Right atrium auricular region (tissue), 2 donors: ENCODE measurements at regions not wholly inside any gene's neighbourhood (a gene's known extent, or its start where the extent isn't known, plus 50 kb on each side); places are given as distances from the start of the nearest gene placed in this dataset.

Source experiments
- DNase-seq: peaks from one replicate; pipeline ENCODE4 v3.0.0-alpha.2; 2019; ENCODE audit warnings: low spot score
- H3K27ac ChIP-seq, 2 donors: fragments of 200-600 bp; sonication (generic); 1 replicate in 1 of 2; 2 replicates in 1 of 2; pipeline ENCODE4 v1.5.1; 2016 to 2019
- H3K27me3 ChIP-seq, 2 donors: fragments of 200-600 bp; sonication (generic); one replicate each; pipeline versions ENCODE4 v1.5.1 to v1.6.0; 2017 to 2019
- H3K36me3 ChIP-seq: fragments of 200-600 bp; sonication (generic); one replicate; pipeline ENCODE4 v1.5.1; 2016
- H3K4me1 ChIP-seq, 2 donors: fragments of 200-600 bp; sonication (generic); one replicate each; pipeline versions ENCODE4 v1.5.1 to v1.6.0; 2017 to 2019
- H3K4me3 ChIP-seq, 2 donors: fragments of 200-600 bp; sonication (generic); 1 replicate in 1 of 2; 2 replicates in 1 of 2; pipeline ENCODE4 v1.5.1; 2017 to 2019; ENCODE audit warnings: mild to moderate bottlenecking in 1 of 2, moderate library complexity in 1 of 2
- H3K9me3 ChIP-seq, 2 donors: fragments of 200-600 bp; sonication (generic); one replicate each; pipeline ENCODE4 v1.5.1; 2019
- TF ChIP-seq, protein P1 (sequence below), 2 donors: fragments of 200-600 bp; sonication (generic); IDR thresholded peaks; one replicate each; pipeline ENCODE4 v1.5.1; 2019; ENCODE audit warnings: antibody characterized with exemption in 2 of 2

DNA sequence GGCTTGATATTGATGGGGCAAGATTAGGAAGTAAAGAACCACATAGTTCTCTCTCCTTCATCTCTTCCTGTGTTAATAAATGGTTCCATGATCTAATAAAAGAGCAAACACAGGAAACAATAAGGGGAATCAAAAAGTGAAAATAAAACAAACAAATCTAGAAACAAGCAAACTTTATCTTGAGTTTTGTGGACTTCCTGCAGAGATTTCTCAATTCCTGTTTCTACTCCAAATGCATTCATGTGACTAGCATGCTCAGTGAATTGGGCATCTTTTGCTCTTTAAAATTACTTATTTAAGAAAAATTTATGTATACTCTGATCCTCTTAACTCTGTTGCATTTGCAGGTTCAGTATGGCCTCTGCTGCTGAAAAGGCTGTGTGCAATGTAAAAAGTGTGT, 682.0 kb downstream of the KCTD8 start:
- DNase-seq, result no peak
- H3K9me3 ChIP-seq, result no peaks in the 10 kb centered on the region
- H3K27me3 ChIP-seq, result no peaks in the 10 kb centered on the region
- H3K36me3 ChIP-seq, result no peaks in the 10 kb centered on the region
- no peak overlapping the region for H3K4me3 ChIP-seq
- H3K27ac ChIP-seq, result no peak overlapping the region
- no peaks in the 10 kb centered on the region for H3K4me1 ChIP-seq
- TF ChIP-seq, protein P1, sequence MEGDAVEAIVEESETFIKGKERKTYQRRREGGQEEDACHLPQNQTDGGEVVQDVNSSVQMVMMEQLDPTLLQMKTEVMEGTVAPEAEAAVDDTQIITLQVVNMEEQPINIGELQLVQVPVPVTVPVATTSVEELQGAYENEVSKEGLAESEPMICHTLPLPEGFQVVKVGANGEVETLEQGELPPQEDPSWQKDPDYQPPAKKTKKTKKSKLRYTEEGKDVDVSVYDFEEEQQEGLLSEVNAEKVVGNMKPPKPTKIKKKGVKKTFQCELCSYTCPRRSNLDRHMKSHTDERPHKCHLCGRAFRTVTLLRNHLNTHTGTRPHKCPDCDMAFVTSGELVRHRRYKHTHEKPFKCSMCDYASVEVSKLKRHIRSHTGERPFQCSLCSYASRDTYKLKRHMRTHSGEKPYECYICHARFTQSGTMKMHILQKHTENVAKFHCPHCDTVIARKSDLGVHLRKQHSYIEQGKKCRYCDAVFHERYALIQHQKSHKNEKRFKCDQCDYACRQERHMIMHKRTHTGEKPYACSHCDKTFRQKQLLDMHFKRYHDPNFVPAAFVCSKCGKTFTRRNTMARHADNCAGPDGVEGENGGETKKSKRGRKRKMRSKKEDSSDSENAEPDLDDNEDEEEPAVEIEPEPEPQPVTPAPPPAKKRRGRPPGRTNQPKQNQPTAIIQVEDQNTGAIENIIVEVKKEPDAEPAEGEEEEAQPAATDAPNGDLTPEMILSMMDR (IDR thresholded peaks at IDR 0.05), result no peak

DNA sequence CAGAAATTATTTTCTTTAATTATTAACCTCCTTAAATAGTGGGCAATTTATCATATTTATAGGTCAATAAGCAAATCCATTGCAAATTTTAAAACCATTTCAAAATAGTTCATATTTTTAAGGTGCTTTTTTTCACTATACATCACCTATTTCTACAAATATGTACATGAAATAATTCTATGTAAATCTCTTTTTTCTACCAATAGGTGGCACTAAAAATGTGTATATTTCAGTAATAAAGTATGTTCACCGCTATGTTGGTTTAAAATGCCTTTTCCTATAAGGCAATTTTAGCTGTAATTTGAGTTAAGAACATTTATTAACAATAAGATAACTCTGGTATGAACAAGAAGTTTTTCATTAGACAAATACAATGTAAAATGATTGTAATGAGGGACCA, 672.2 kb downstream of the KCTD8 start:
- Histone ChIP-seq H3K9me3 (no peaks in the 10 kb centered on the region), H3K4me3 (no peak overlapping the region), H3K27me3 (no peaks in the 10 kb centered on the region), H3K36me3 (no peaks in the 10 kb centered on the region), H3K27ac (no peak overlapping the region), H3K4me1 (no peaks in the 10 kb centered on the region)
- DNase-seq, result no peak
- TF ChIP-seq, protein P1 (IDR thresholded peaks at IDR 0.05), result peak in 1 of 2 donors; percentile 35

DNA sequence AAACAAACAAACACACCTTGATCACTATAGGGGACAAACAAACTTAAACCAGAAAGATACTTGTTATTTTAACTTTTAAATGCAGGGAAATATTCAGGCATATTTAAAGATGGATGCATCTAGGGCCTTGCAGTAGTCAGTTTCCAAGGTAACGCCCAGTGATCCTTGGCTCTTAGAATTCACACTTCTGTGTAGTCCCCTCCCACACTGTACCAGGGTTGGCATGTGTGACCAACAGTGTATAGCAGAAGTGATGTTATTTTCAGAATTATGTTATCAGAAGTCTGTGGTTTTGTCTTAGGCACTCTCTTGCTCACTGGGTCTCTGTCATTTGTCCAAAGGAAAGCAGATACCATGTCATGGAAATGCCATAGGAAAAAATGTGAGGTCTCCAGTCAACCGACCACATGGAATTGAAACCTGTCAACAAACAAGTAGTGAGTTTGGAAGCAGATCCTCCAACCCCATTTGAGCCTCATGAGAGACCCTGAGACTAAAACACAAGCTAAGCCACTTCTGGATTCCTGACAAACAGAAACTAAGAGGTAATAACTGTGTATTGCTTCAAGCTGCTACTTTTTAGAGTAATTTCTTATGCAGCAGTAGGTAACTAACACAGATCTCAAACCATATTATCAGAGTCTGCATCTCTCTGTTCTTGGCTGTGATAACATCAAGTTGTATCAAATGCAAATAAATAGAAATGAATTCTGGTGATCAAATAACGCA, 670.3 kb downstream of the KCTD8 start:
- TF ChIP-seq, protein P1 (IDR thresholded peaks at IDR 0.05), result no peak
- no peak overlapping the region for H3K4me3 ChIP-seq
- no peak for DNase-seq
- H3K27me3 ChIP-seq, result no peaks in the 10 kb centered on the region
- no peak overlapping the region for H3K27ac ChIP-seq
- no peaks in the 10 kb centered on the region for H3K36me3 ChIP-seq
- H3K4me1 ChIP-seq, result no peaks in the 10 kb centered on the region
- no peaks in the 10 kb centered on the region for H3K9me3 ChIP-seq

DNA sequence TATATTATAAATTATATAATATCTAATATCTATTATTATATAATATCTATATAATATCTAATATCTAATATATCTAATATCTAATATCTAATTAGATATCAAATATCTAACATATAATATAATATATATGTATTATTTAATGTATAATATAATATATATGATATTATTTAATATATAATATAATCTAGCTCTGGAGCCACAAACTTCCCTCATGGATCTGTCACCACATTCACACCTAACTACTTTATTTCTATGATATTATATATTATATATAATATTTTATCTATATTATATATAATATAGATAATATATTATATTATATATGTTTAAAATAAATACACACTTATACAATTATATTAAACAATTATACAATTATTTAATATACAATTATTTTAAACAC, 667.5 kb downstream of the KCTD8 start:
- TF ChIP-seq, protein P1 (IDR thresholded peaks at IDR 0.05), result no peak
- DNase-seq, result no peak
- H3K27ac ChIP-seq, result no peak overlapping the region

DNA sequence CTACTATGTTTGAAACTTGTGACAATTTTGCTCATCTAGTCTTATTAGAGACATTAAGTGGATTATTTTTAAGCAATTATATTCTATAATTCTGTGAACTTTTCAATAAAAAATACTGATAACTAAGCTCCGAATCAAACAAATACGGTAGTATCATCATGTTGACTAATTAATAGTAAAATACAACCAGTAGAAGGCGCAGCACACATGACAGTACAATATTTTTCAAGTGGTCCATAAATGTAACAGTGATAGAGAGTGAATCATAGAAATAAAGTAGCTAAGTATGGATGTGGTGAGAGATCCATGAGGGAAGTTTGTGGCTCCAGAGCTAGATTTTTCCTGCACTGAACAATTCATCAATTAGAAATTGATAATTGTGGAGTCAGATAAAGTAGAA, 666.2 kb downstream of the KCTD8 start:
- Histone ChIP-seq H3K4me3 (no peak overlapping the region), H3K4me1 (no peaks in the 10 kb centered on the region), H3K36me3 (no peaks in the 10 kb centered on the region), H3K27ac (no peak overlapping the region), H3K27me3 (no peaks in the 10 kb centered on the region), H3K9me3 (no peaks in the 10 kb centered on the region)
- DNase-seq, result no peak
- TF ChIP-seq, protein P1 (IDR thresholded peaks at IDR 0.05), result no peak

More for the DNA sequence above, 667.5 kb downstream of the KCTD8 start:
- H3K9me3 ChIP-seq, result no peaks in the 10 kb centered on the region
- no peak overlapping the region for H3K4me3 ChIP-seq
- H3K36me3 ChIP-seq, result no peaks in the 10 kb centered on the region
- H3K27me3 ChIP-seq, result no peaks in the 10 kb centered on the region
- no peaks in the 10 kb centered on the region for H3K4me1 ChIP-seq

DNA sequence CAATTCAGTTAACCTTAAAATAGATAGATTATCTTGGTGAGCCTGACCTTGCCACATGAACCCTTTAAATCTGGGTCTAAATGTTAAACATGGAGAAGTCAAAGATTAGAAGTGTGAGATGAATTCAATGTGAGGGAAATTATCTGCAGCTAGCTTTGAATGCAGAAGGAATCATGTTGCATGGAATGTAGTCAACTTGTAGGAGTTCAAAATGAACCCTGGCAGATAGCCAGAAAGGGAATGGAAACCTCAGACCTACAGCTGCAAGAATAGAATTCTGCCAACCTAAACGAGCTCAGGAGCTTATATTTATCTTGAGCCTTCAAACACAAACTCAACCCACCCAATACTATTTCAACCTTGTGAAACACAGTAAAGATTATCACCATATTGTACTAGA, 632.5 kb downstream of the KCTD8 start:
- TF ChIP-seq, protein P1 (IDR thresholded peaks at IDR 0.05), result no peak
- H3K4me3 ChIP-seq, result no peak overlapping the region
- H3K4me1 ChIP-seq, result no peaks in the 10 kb centered on the region
- H3K27me3 ChIP-seq, result no peaks in the 10 kb centered on the region
- H3K9me3 ChIP-seq, result peaks cover 0 to 10% of the 10 kb centered on the region in 2 donors
- DNase-seq, result no peak
- no peaks in the 10 kb centered on the region for H3K36me3 ChIP-seq
- H3K27ac ChIP-seq, result no peak overlapping the region
